H1 (cell line): ENCODE measurements at regions not wholly inside any gene's neighbourhood (a gene's known extent, or its start where the extent isn't known, plus 50 kb on each side); places are given as distances from the start of the nearest gene placed in this dataset.

Source experiments
- CTCF ChIA-PET: fragments of 300-600 bp; sonication (Branson Sonifier 250); formaldehyde crosslinking; loops from one replicate; lab custom pipeline; 2021; ENCODE audit not compliant: partially characterized antibody; lab: Charles Lee
- POLR2A ChIA-PET: fragments of 300-600 bp; sonication (Branson Sonifier 250); formaldehyde crosslinking; loops from one replicate; lab custom pipeline; 2021; ENCODE audit warnings: inconsistent platforms; ENCODE audit not compliant: partially characterized antibody; lab: Charles Lee
- DNase-seq, 2 experiments: peaks; one replicate each; pipeline versions ENCODE4 v3.0.0 to v3.0.0-alpha.2; 2010 to 2022; ENCODE audit warnings: low spot score in 2 of 2, low read depth in 1 of 2, mixed read lengths in 1 of 2
- FAIRE-seq: peaks from 2 replicates; lab custom pipeline; 2011; peaks lifted over from hg19 to GRCh38; lab: Jason Lieb, UNC
- H2AFZ ChIP-seq: 2 replicates; pipeline ENCODE4 v1.8.1; 2012; ENCODE audit warnings: low read length, inconsistent platforms
- H2AK5ac ChIP-seq: 2 replicates; pipeline ENCODE4 v1.6.1; 2013; ENCODE audit warnings: low read depth, low read length
- H2BK120ac ChIP-seq: replicated peaks from 2 replicates; pipeline ENCODE3; 2013; ENCODE audit warnings: low read depth, low read length, inconsistent platforms
- H2BK12ac ChIP-seq: 2 replicates; pipeline ENCODE4 v1.6.1; 2013; ENCODE audit warnings: low read depth, low read length
- H2BK15ac ChIP-seq: 2 replicates; pipeline ENCODE4 v1.6.1; 2013; ENCODE audit warnings: low read length
- H2BK20ac ChIP-seq: 2 replicates; pipeline ENCODE4 v1.6.1; 2013; ENCODE audit warnings: low read length
- H2BK5ac ChIP-seq: 2 replicates; pipeline ENCODE4 v1.6.1; 2013; ENCODE audit warnings: low read depth, low read length
- H3K14ac ChIP-seq: 2 replicates; pipeline ENCODE4 v1.6.1; 2013; ENCODE audit warnings: inconsistent platforms; ENCODE audit not compliant: insufficient read length
- H3K18ac ChIP-seq: 2 replicates; pipeline ENCODE4 v1.6.1; 2013; ENCODE audit warnings: low read length; ENCODE audit errors: extremely low read depth
- H3K23ac ChIP-seq: 2 replicates; pipeline ENCODE4 v1.6.1; 2013; ENCODE audit warnings: inconsistent platforms; ENCODE audit not compliant: insufficient read length
- H3K23me2 ChIP-seq: 2 replicates; pipeline ENCODE4 v1.6.1; 2013; ENCODE audit warnings: low read depth, low read length
- H3K27ac ChIP-seq: 2 replicates; pipeline ENCODE4 v1.6.1; 2011; ENCODE audit warnings: low read depth, low read length, inconsistent platforms
- H3K27me3 ChIP-seq, 4 experiments: replicated peaks in 1 of 4; 1 replicate in 1 of 4; 2 replicates in 3 of 4; pipeline versions ENCODE4 v1.6.1 to v1.8.1; 2011 to 2013; ENCODE audit warnings: low read length in 3 of 4, mild to moderate bottlenecking in 3 of 4, inconsistent platforms in 2 of 4, mixed read lengths in 2 of 4, moderate library complexity in 1 of 4; ENCODE audit not compliant: control insufficient read depth in 3 of 4, insufficient read depth in 3 of 4; ENCODE audit errors: extremely low read depth in 1 of 4
- H3K36me3 ChIP-seq, 4 experiments: 2 replicates each; pipeline versions ENCODE4 v1.6.1 to v1.8.1; 2011 to 2013; ENCODE audit warnings: mild to moderate bottlenecking in 4 of 4, low read length in 3 of 4, moderate library complexity in 2 of 4, control low read depth in 1 of 4, inconsistent platforms in 1 of 4; ENCODE audit not compliant: insufficient read depth in 4 of 4, control insufficient read depth in 2 of 4
- H3K4ac ChIP-seq: replicated peaks from 2 replicates; pipeline ENCODE3; 2013; ENCODE audit warnings: low read length, low read depth, mixed read lengths, inconsistent platforms; ENCODE audit not compliant: insufficient read length
- H3K4me1 ChIP-seq, 4 experiments: replicated peaks in 1 of 4; 1 replicate in 1 of 4; 2 replicates in 3 of 4; pipeline versions ENCODE4 v1.6.1 to v1.8.1; 2011 to 2013; ENCODE audit warnings: low read length in 3 of 4, inconsistent platforms in 2 of 4, mixed read lengths in 1 of 4; ENCODE audit not compliant: insufficient read depth in 4 of 4, control insufficient read depth in 3 of 4
- H3K4me2 ChIP-seq, 2 experiments: 2 replicates each; pipeline versions ENCODE4 v1.6.1 to v1.8.1; 2011 to 2013; ENCODE audit warnings: low read depth in 2 of 2, low read length in 2 of 2, control low read depth in 1 of 2, inconsistent platforms in 1 of 2, mild to moderate bottlenecking in 1 of 2; ENCODE audit not compliant: insufficient read depth in 1 of 2
- H3K4me3 ChIP-seq, 4 experiments: fragments of 200-600, 300-600 bp in 1 of 4; sonication (generic), shearing (Covaris generic), sonication (Bioruptor Twin) in 1 of 4; 2 replicates each; pipeline versions ENCODE4 v1.5.1 to v1.8.1; 2011 to 2016; ENCODE audit warnings: low read length in 4 of 4, low read depth in 3 of 4, control low read depth in 2 of 4, inconsistent platforms in 2 of 4, mild to moderate bottlenecking in 2 of 4, mixed read lengths in 1 of 4, moderate library complexity in 1 of 4; ENCODE audit not compliant: insufficient read depth in 2 of 4; ENCODE audit errors: extremely low read depth in 1 of 4
- H3K56ac ChIP-seq: replicated peaks from 2 replicates; pipeline ENCODE3; 2013; ENCODE audit warnings: low read depth, mild to moderate bottlenecking, mixed read lengths, low read length, inconsistent platforms; ENCODE audit not compliant: insufficient read length
- H3K79me1 ChIP-seq: 2 replicates; pipeline ENCODE4 v1.6.1; 2013; ENCODE audit warnings: low read depth, low read length, control low read depth
- H3K79me2 ChIP-seq, 2 experiments: 2 replicates each; pipeline versions ENCODE4 v1.6.1 to v1.8.1; 2012 to 2013; ENCODE audit warnings: low read length in 2 of 2, mild to moderate bottlenecking in 2 of 2, inconsistent platforms in 1 of 2; ENCODE audit not compliant: insufficient read depth in 2 of 2, control insufficient read depth in 1 of 2
- H3K9ac ChIP-seq, 4 experiments: replicated peaks in 1 of 4; 1 replicate in 1 of 4; 2 replicates in 3 of 4; pipeline versions ENCODE4 v1.6.1 to v1.8.1; 2011 to 2013; ENCODE audit warnings: low read depth in 3 of 4, low read length in 3 of 4, control low read depth in 2 of 4, mild to moderate bottlenecking in 2 of 4, moderate library complexity in 2 of 4, inconsistent platforms in 1 of 4; ENCODE audit errors: extremely low read depth in 1 of 4
- H3K9me3 ChIP-seq, 2 experiments: 2 replicates each; pipeline versions ENCODE4 v1.6.1 to v1.8.1; 2012 to 2013; ENCODE audit warnings: mild to moderate bottlenecking in 2 of 2, moderate library complexity in 2 of 2, control low read depth in 1 of 2, inconsistent platforms in 1 of 2, low read depth in 1 of 2, low read length in 1 of 2, mixed read lengths in 1 of 2; ENCODE audit not compliant: insufficient read depth in 2 of 2
- H4K20me1 ChIP-seq, 2 experiments: replicated peaks in 1 of 2; 2 replicates each; pipeline versions ENCODE3 to v1.8.1; 2011 to 2013; ENCODE audit warnings: inconsistent platforms in 2 of 2, low read length in 2 of 2, mild to moderate bottlenecking in 1 of 2; ENCODE audit not compliant: insufficient read depth in 2 of 2, control insufficient read depth in 1 of 2
- H4K5ac ChIP-seq: 2 replicates; pipeline ENCODE4 v1.6.1; 2013; ENCODE audit warnings: low read length, low read depth, mixed read lengths, inconsistent platforms; ENCODE audit not compliant: insufficient read length
- H4K8ac ChIP-seq: 2 replicates; pipeline ENCODE4 v1.8.0; 2013; ENCODE audit warnings: mild to moderate bottlenecking, moderate library complexity, low read length, inconsistent platforms; ENCODE audit not compliant: insufficient read depth; ENCODE audit errors: extremely low read depth
- H4K91ac ChIP-seq: replicated peaks from 2 replicates; pipeline ENCODE3; 2013; ENCODE audit warnings: low read length, mixed read lengths, inconsistent platforms; ENCODE audit not compliant: insufficient read length
- ASH2L ChIP-seq: fragments of 200-600, 300-600 bp; sonication (generic); IDR thresholded peaks from one replicate; pipeline ENCODE4 v1.7.1; 2017; ENCODE audit warnings: low read length
- CBX8 ChIP-seq: fragments of 300-800, 300-1000 bp; sonication (generic); IDR thresholded peaks from 2 replicates; pipeline ENCODE4 v1.7.1; 2016; ENCODE audit warnings: low read depth, low read length, borderline replicate concordance
- CHD1 ChIP-seq: IDR thresholded peaks from 2 replicates; pipeline ENCODE4 v1.6.1; 2012; ENCODE audit warnings: low read depth, low read length, improper control_type of control experiment
- CHD2 ChIP-seq: IDR thresholded peaks from 2 replicates; pipeline ENCODE4 v1.6.1; 2012; ENCODE audit warnings: low read length, improper control_type of control experiment
- CTBP2 ChIP-seq: IDR thresholded peaks from 2 replicates; pipeline ENCODE4 v1.7.0; 2011; ENCODE audit warnings: borderline replicate concordance, mild to moderate bottlenecking, moderate library complexity, mixed read lengths, low read length; ENCODE audit not compliant: insufficient read depth, insufficient read length
- GABPA ChIP-seq: IDR thresholded peaks from 2 replicates; pipeline ENCODE4 v1.6.1; 2011; ENCODE audit warnings: mild to moderate bottlenecking, low read length, moderate library complexity, borderline replicate concordance; ENCODE audit not compliant: insufficient read depth
- HDAC2 ChIP-seq, 2 experiments: fragments of 300-600 bp in 1 of 2; sonication (generic) in 1 of 2; IDR thresholded peaks; 2 replicates each; pipeline ENCODE4 v1.6.1; 2011 to 2012; ENCODE audit warnings: low read depth in 2 of 2, low read length in 2 of 2, mild to moderate bottlenecking in 2 of 2, moderate library complexity in 2 of 2, borderline replicate concordance in 1 of 2, inconsistent platforms in 1 of 2
- NRF1 ChIP-seq: IDR thresholded peaks from 2 replicates; pipeline ENCODE4 v1.6.1; 2011; ENCODE audit warnings: mild to moderate bottlenecking, low read depth, low read length, improper control_type of control experiment
- PHF8 ChIP-seq: fragments of 200-600 bp; sonication (generic); conservative IDR thresholded peaks from 2 replicates; pipeline ENCODE4 v1.7.1; 2012; ENCODE audit warnings: low read depth, mild to moderate bottlenecking, inconsistent platforms, low read length, moderate library complexity
- POLR2AphosphoS5 ChIP-seq: IDR thresholded peaks from 2 replicates; pipeline ENCODE4 v1.6.1; 2011; ENCODE audit warnings: low read depth, low read length
- RNF2 ChIP-seq: fragments of 200-900, 300-1000 bp; sonication (generic); IDR thresholded peaks from 2 replicates; pipeline ENCODE4 v1.7.1; 2016; ENCODE audit warnings: borderline replicate concordance, low read depth, mild to moderate bottlenecking, antibody characterized with exemption, low read length; ENCODE audit not compliant: poor library complexity, severe bottlenecking; ENCODE audit errors: missing control alignments
- SIN3A ChIP-seq, 2 experiments: IDR thresholded peaks in 1 of 2; conservative IDR thresholded peaks in 1 of 2; 2 replicates each; pipeline ENCODE4 v1.6.1; 2011 to 2012; ENCODE audit warnings: low read length in 2 of 2, improper control_type of control experiment in 1 of 2, low read depth in 1 of 2, mild to moderate bottlenecking in 1 of 2
- TCF12 ChIP-seq: IDR thresholded peaks from 2 replicates; pipeline ENCODE4 v1.6.1; 2011; ENCODE audit warnings: low read depth, mild to moderate bottlenecking, low read length
- TEAD4 ChIP-seq: IDR thresholded peaks from 2 replicates; pipeline ENCODE4 v1.6.1; 2012; ENCODE audit warnings: low read depth, low read length, inconsistent platforms, mixed read lengths

DNA sequence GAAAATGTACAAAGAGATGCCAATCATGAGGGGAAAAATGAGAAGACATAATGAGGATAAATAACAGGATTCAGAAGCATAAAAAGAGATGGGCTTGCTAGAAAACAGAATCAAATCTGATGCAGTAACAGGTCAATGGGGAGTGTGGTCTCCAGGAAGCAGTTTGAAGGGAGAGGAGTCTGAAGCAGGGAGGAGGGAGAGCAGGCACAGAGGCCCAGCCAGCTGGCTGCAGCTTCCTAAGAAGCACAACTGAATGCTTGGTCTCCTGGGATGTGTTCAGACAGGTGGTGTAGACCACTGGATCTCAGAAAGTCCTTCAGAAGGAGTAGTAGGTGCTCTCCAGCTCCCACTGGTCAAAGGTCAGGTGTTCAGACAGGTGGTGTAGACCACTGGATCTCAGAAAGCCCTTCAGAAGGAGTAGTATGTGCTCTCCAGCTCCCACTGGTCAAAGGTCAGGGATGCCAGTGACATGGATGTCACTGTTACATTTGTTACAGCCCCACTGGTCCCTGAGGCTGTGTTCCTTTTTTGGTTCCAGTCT is 68.3 kb upstream of the UBAC2 start:
- no peak overlapping the region for H3K14ac ChIP-seq
- H3K9me3 ChIP-seq: no peaks in the 10 kb centered on the region
- H4K20me1 ChIP-seq: no peaks in the 10 kb centered on the region
- POLR2A ChIA-PET: no interaction called here
- no peaks in the 10 kb centered on the region for H3K79me1 ChIP-seq
- H3K27ac ChIP-seq: no peak overlapping the region
- H2BK20ac ChIP-seq: no peak overlapping the region; the same call in 1 of the 2 replicates
- CTCF ChIA-PET: interaction anchor here (0.6 to 1.3 kb wide), 2 partner anchors 9 to 366 kb away, joined by 3 read pairs; no protein-coding TSS in a partner anchor
- H3K18ac ChIP-seq: no peak overlapping the region
- TF ChIP-seq TCF12 (no peak), CHD2 (no peak), SIN3A (conservative IDR thresholded peaks at IDR 0.05 in 1 of 2, IDR thresholded peaks at IDR 0.05 in 1 of 2; ENCODE audit: low read depth in 1 of 2, low read length in 2 of 2) (no peak), ASH2L (no peak), NRF1 (no peak), HDAC2 (IDR thresholded peaks at IDR 0.05; ENCODE audit: borderline replicate concordance in 1 of 2, low read depth in 2 of 2, low read length in 2 of 2) (no peak), CTBP2 (no peak), POLR2AphosphoS5 (no peak), TEAD4 (no peak), RNF2 (no peak), GABPA (no peak), CHD1 (no peak), CBX8 (no peak), PHF8 (no peak)
- no peaks in the 10 kb centered on the region for H3K79me2 ChIP-seq
- no peak overlapping the region for H3K4me3 ChIP-seq
- H3K4me2 ChIP-seq: no peak overlapping the region
- H3K23ac ChIP-seq: no peak overlapping the region
- H4K8ac ChIP-seq: no peak overlapping the region
- no peak overlapping the region for H2BK120ac ChIP-seq
- H3K4ac ChIP-seq: no peak overlapping the region
- H2BK15ac ChIP-seq: no peak overlapping the region
- H4K5ac ChIP-seq: no peak overlapping the region
- no peak for DNase-seq
- no peak overlapping the region for H2AK5ac ChIP-seq
- no peak overlapping the region for H2BK5ac ChIP-seq
- H3K56ac ChIP-seq: no peak overlapping the region
- H3K4me1 ChIP-seq: peaks cover 0 to 2% (median 1%) of the 10 kb centered on the region in 4 experiments; a peak in 3 of 7 replicates
- H2AFZ ChIP-seq: no peak overlapping the region
- no peak for FAIRE-seq
- H3K9ac ChIP-seq: no peak overlapping the region
- peaks cover 0 to 3% (median 0%) of the 10 kb centered on the region in 4 experiments; a peak in 1 of 8 replicates for H3K36me3 ChIP-seq
- no peak overlapping the region for H2BK12ac ChIP-seq
- H3K27me3 ChIP-seq: no peaks in the 10 kb centered on the region
- H3K23me2 ChIP-seq: no peaks in the 10 kb centered on the region
- H4K91ac ChIP-seq: no peak overlapping the region
